Activated naive CD8-positive, alpha-beta T cell treated with anti-CD3 and anti-CD28 coated beads, Interleukin-2, amount 10 ng/mL, durations not matched to agents 7 days and 5 days (primary cell): ENCODE measurements at regions not wholly inside any gene's neighbourhood (a gene's known extent, or its start where the extent isn't known, plus 50 kb on each side); places are given as distances from the start of the nearest gene placed in this dataset.
A peak's percentile ranks its signal among the peaks of the same experiment; 100 is the strongest.
"Not testable (repeated sequence)": the region's sequence is repeated elsewhere in the genome, so short reads cannot be mapped to it uniquely, and the experiment has no call there.

Source experiments
- ATAC-seq: fragments of 150-1000 bp; cut with Tn5 transposase; one replicate; pipeline ENCODE4 v1.10.0; 2021; ENCODE audit warnings: low read depth, moderate library complexity
- POLR2A ChIA-PET: fragments of 350-600 bp; sonication (Branson Sonifier 250); formaldehyde crosslinking; loops from one replicate; lab custom pipeline; 2021; ENCODE audit warnings: antibody characterized with exemption; lab: Charles Lee
- DNase-seq: peaks from one replicate; pipeline ENCODE4 v3.0.0; 2021
- H3K27ac Mint-ChIP-seq: one replicate; pipeline ENCODE4 v1.8.0; 2022; ENCODE audit warnings: mild to moderate bottlenecking, mixed read lengths
- H3K27me3 Mint-ChIP-seq: one replicate; pipeline ENCODE4 v1.8.0; 2022; ENCODE audit warnings: mild to moderate bottlenecking, moderate library complexity, mixed read lengths
- H3K36me3 Mint-ChIP-seq: one replicate; pipeline ENCODE4 v1.8.0; 2021; ENCODE audit warnings: mild to moderate bottlenecking, mixed read lengths
- H3K4me1 Mint-ChIP-seq: one replicate; pipeline ENCODE4 v1.8.0; 2021; ENCODE audit warnings: mixed read lengths
- H3K4me3 Mint-ChIP-seq: one replicate; pipeline ENCODE4 v1.8.0; 2022; ENCODE audit warnings: mild to moderate bottlenecking, moderate library complexity, mixed read lengths
- H3K9me3 Mint-ChIP-seq: one replicate; pipeline ENCODE4 v1.8.0; 2021; ENCODE audit warnings: mixed read lengths

GRCh38 chrX:125205133-125205917 lies 114.3 kb upstream of the TEX13C start:
- H3K27ac Mint-ChIP-seq, result no peak overlapping the region
- peak; percentile 71 for ATAC-seq
- H3K4me1 Mint-ChIP-seq, result peaks cover 11% of the 10 kb centered on the region
- no peaks in the 10 kb centered on the region for H3K36me3 Mint-ChIP-seq
- POLR2A ChIA-PET, result no interaction called here
- H3K27me3 Mint-ChIP-seq, result peaks cover 43% of the 10 kb centered on the region
- H3K9me3 Mint-ChIP-seq, result no peaks in the 10 kb centered on the region
- DNase-seq, result peak; percentile 39
- H3K4me3 Mint-ChIP-seq, result peak overlapping the region; percentile 84

DNA sequence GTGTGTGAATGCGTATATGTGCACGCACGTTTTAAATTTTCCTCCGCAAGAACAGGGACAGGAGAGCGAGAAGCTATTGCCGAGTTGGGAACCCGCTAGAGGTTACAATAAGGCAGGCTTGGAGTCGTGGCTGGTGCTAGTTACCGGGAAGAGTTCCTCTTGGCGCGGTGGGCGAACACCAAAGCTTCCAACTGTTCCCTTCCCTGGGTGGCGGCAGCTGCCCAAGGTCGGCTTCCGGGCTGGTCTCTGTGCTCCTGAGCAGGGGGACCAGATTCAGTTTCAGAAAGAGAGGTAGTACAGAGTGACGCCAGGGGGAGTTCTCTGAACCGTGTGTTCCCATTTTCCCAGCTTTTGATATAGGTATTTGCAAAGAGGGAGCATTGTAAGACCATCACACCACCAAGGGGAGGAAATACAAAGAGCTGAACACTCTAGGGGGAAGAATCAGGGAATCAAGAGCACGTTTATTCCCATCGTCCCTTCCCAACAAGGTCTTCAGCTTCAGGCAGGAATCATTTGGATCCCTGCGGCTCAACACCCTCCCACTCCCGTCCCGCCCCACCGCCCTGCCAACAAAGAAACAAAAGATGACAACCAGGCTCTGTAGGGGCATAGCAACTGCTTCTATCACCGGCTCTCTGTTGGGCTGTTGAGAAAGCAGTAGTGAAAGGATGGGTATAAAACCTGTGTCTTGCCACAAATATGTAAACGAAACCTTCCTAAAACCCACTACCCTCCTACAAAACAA lies 113.6 kb upstream of the TEX13C start:
- H3K27me3 Mint-ChIP-seq, result peaks cover 43% of the 10 kb centered on the region
- no peak for ATAC-seq
- POLR2A ChIA-PET, result no interaction called here
- H3K4me1 Mint-ChIP-seq, result peaks cover 11% of the 10 kb centered on the region
- no peaks in the 10 kb centered on the region for H3K9me3 Mint-ChIP-seq
- peak overlapping the region; percentile 84 for H3K4me3 Mint-ChIP-seq
- H3K36me3 Mint-ChIP-seq, result no peaks in the 10 kb centered on the region
- H3K27ac Mint-ChIP-seq, result no peak overlapping the region
- DNase-seq, result peak; percentile 27

DNA sequence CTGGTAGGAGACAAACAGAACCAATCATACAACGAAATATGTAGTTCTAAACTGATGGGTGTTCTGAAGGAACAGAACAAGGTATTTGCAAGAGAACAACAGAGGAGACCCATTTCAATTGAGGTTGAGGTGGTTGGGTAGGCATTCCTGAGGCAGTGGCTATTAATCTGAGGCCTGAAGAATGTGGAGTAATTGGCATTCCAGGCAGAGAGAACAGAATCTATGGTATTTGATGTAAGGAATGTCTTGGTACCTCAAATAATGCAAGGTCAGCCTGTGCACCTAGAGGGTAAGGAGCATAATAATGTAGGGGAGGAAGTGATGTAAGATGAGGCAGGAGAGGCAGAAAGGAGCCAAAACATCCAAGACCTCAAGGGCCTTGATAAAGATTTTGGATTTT lies 109.5 kb upstream of the TEX13C start:
- H3K27me3 Mint-ChIP-seq, result peaks cover 18% of the 10 kb centered on the region
- H3K4me3 Mint-ChIP-seq, result no peak overlapping the region
- H3K27ac Mint-ChIP-seq, result no peak overlapping the region
- ATAC-seq, result no peak
- no peak for DNase-seq
- no peaks in the 10 kb centered on the region for H3K36me3 Mint-ChIP-seq
- H3K4me1 Mint-ChIP-seq, result peaks cover 3% of the 10 kb centered on the region
- H3K9me3 Mint-ChIP-seq, result no peaks in the 10 kb centered on the region
- POLR2A ChIA-PET, result no interaction called here

DNA sequence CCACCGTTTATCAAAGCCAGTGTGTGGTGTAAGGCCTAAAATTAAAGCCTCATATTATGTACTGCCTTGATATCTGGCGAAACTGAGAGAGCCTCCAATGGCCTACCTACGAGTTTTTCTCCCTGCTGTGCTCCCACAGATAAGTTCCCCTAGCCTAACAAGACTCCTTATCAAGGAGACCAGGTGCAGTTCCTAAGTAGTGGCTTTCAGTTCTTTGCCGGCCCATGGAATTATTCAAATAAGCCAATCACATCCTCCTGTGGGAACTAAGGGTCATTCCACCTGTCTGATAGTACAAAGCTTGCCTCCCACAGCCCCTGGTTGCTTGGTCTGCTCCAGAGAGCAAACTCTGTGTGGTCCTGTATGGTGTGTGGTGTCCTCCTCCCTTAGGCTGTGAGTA lies 99.8 kb upstream of the TEX13C start:
- Mint-ChIP-seq H3K4me3 (no peak overlapping the region), H3K36me3 (no peaks in the 10 kb centered on the region), H3K9me3 (no peaks in the 10 kb centered on the region), H3K27me3 (no peaks in the 10 kb centered on the region), H3K27ac (no peak overlapping the region), H3K4me1 (no peaks in the 10 kb centered on the region)
- POLR2A ChIA-PET, result no interaction called here
- ATAC-seq (no peak), DNase-seq (no peak)

- Mint-ChIP-seq H3K4me3 (no peak overlapping the region), H3K9me3 (no peaks in the 10 kb centered on the region), H3K4me1 (no peaks in the 10 kb centered on the region), H3K36me3 (no peaks in the 10 kb centered on the region), H3K27me3 (peaks cover 2% of the 10 kb centered on the region), H3K27ac (no peak overlapping the region)
- DNase-seq (no peak), ATAC-seq (no peak)
- POLR2A ChIA-PET, result no interaction called here
Measured at GRCh38 chrX:125236955-125237354, 82.7 kb upstream of the TEX13C start.

- H3K9me3 Mint-ChIP-seq, result no peaks in the 10 kb centered on the region
- H3K27me3 Mint-ChIP-seq, result no peaks in the 10 kb centered on the region
- H3K36me3 Mint-ChIP-seq, result no peaks in the 10 kb centered on the region
- H3K4me1 Mint-ChIP-seq, result no peaks in the 10 kb centered on the region
- POLR2A ChIA-PET, result no interaction called here
- DNase-seq (no peak), ATAC-seq (no peak)
- H3K27ac Mint-ChIP-seq, result no peak overlapping the region
- no peak overlapping the region for H3K4me3 Mint-ChIP-seq
Measured at GRCh38 chrX:125248931-125249330, 70.7 kb upstream of the TEX13C start.

- ATAC-seq, H3K4me1 Mint-ChIP-seq, H3K36me3 Mint-ChIP-seq, H3K27me3 Mint-ChIP-seq, H3K9me3 Mint-ChIP-seq, DNase-seq, POLR2A ChIA-PET, H3K27ac Mint-ChIP-seq, H3K4me3 Mint-ChIP-seq: not testable (repeated sequence)
Measured at GRCh38 chrX:125255759-125256158, 63.9 kb upstream of the TEX13C start.

GRCh38 chrX:125262836-125263235 lies 56.8 kb upstream of the TEX13C start:
- peaks cover 2% of the 10 kb centered on the region for H3K9me3 Mint-ChIP-seq
- no peak overlapping the region for H3K27ac Mint-ChIP-seq
- H3K4me1 Mint-ChIP-seq, result no peaks in the 10 kb centered on the region
- DNase-seq (no peak), ATAC-seq (no peak)
- no peaks in the 10 kb centered on the region for H3K36me3 Mint-ChIP-seq
- no peaks in the 10 kb centered on the region for H3K27me3 Mint-ChIP-seq
- H3K4me3 Mint-ChIP-seq, result no peak overlapping the region
- POLR2A ChIA-PET, result no interaction called here

DNA sequence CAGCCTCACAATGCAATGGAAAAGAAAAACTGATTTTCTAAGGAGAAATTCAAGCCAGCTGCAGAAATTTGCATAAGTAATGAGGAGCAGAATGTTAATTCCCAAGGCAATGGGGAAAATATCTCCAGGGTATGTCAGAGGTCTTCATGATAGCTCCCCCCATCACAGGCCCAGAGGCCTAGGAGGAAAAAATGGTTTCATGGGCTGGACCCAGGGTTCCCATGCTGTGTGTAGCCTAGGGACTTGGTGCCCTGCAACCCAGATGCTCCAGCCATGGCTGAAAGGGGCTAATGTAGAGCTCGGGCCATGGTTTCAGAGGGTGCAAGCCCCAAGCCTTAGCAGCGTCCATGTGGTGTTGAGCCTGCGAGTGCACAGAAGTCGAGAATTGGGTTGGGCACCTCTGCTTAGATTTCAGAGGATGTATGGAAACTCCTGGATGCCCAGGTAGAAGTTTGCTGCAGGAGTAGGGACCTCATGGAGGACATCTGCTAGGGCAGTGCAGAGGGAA lies 53.5 kb upstream of the TEX13C start:
- DNase-seq (no peak), ATAC-seq (no peak)
- H3K27me3 Mint-ChIP-seq, result no peaks in the 10 kb centered on the region
- no peak overlapping the region for H3K4me3 Mint-ChIP-seq
- POLR2A ChIA-PET, result no interaction called here
- no peaks in the 10 kb centered on the region for H3K4me1 Mint-ChIP-seq
- no peaks in the 10 kb centered on the region for H3K36me3 Mint-ChIP-seq
- no peak overlapping the region for H3K27ac Mint-ChIP-seq
- peaks cover 2% of the 10 kb centered on the region for H3K9me3 Mint-ChIP-seq
